DMS114 treated with DMSO at 0.1 percent for 48 hours (cell line): ENCODE measurements at regions not wholly inside any gene's neighbourhood (a gene's known extent, or its start where the extent isn't known, plus 50 kb on each side); places are given as distances from the start of the nearest gene placed in this dataset.

Experiments
- DNase-seq: peaks from one replicate; lab custom pipeline; 2025; ENCODE audit not compliant: unreplicated experiment; lab: John Stamatoyannopoulos, UW

- DNase-seq, result no peak
These were observed 316.8 kb downstream of the VPS13C start for GRCh38 chr15:61743345-61743909.

GRCh38 chr15:61742591-61742990 lies 317.7 kb downstream of the VPS13C start:
- no peak for DNase-seq

- DNase-seq, result no peak
These were observed 323.5 kb downstream of the VPS13C start for GRCh38 chr15:61736790-61737189.

- DNase-seq, result no peak
These were observed 329.1 kb downstream of the VPS13C start for GRCh38 chr15:61731099-61731498.

GRCh38 chr15:61729646-61730045 lies 330.6 kb downstream of the VPS13C start:
- DNase-seq, result no peak

GRCh38 chr15:61726166-61726565 lies 334.1 kb downstream of the VPS13C start:
- no peak for DNase-seq

GRCh38 chr15:61725251-61725650 lies 335.0 kb downstream of the VPS13C start:
- no peak for DNase-seq

GRCh38 chr15:61724251-61724939 lies 335.9 kb downstream of the VPS13C start:
- DNase-seq, result no peak

GRCh38 chr15:61721418-61721817 lies 338.8 kb downstream of the VPS13C start:
- no peak for DNase-seq

- DNase-seq, result no peak
These were observed 340.0 kb downstream of the VPS13C start for GRCh38 chr15:61720197-61720704.

GRCh38 chr15:61715082-61715481 lies 345.2 kb downstream of the VPS13C start:
- no peak for DNase-seq

- no peak for DNase-seq
These were observed 348.0 kb downstream of the VPS13C start for GRCh38 chr15:61712129-61712759.

GRCh38 chr15:61702224-61703020 lies 357.8 kb downstream of the VPS13C start:
- DNase-seq, result no peak

- no peak for DNase-seq
These were observed 358.8 kb downstream of the VPS13C start for GRCh38 chr15:61701455-61701854.

- no peak for DNase-seq
These were observed 359.4 kb downstream of the VPS13C start for GRCh38 chr15:61700803-61701202.

GRCh38 chr15:61697796-61698195 lies 362.5 kb downstream of the VPS13C start:
- no peak for DNase-seq

GRCh38 chr15:61689067-61689466 lies 371.2 kb downstream of the VPS13C start:
- DNase-seq, result no peak

- no peak for DNase-seq
These were observed 372.6 kb downstream of the VPS13C start for GRCh38 chr15:61687651-61688050.

GRCh38 chr15:61687124-61687523 lies 373.1 kb downstream of the VPS13C start:
- no peak for DNase-seq

- no peak for DNase-seq
These were observed 374.3 kb downstream of the VPS13C start for GRCh38 chr15:61685971-61686370.

- no peak for DNase-seq
These were observed 374.7 kb downstream of the VPS13C start for GRCh38 chr15:61685534-61685933.
